ENCODE measurements at regions not wholly inside any gene's neighbourhood (a gene's known extent, or its start where the extent isn't known, plus 50 kb on each side); places are given as distances from the start of the nearest gene placed in this dataset.
"Not testable (repeated sequence)": the region's sequence is repeated elsewhere in the genome, so short reads cannot be mapped to it uniquely, and the experiment has no call there.

GRCh38 chr2:17363846-17364245 is 154.4 kb downstream of the RAD51AP2 start:
- Histone ChIP-seq H3K36me3 (ENCODE audit: control insufficient read depth, insufficient read depth, low read length) (no peaks in the 10 kb centered on the region), H3K9ac (ENCODE audit: low read depth, low read length) (no peak overlapping the region), H3K27me3 (ENCODE audit: control insufficient read depth, insufficient read depth, low read length) (no peaks in the 10 kb centered on the region), H3K4me1 (ENCODE audit: control insufficient read depth, insufficient read depth, low read length) (no peaks in the 10 kb centered on the region), H3K9me3 (ENCODE audit: control insufficient read depth, insufficient read depth, low read length) (no peaks in the 10 kb centered on the region), H3K4me3 (ENCODE audit: low read depth, low read length) (no peak overlapping the region), H3K27ac (ENCODE audit: low read depth, low read length) (no peak overlapping the region)

GRCh38 chr2:17362956-17363355 is 155.3 kb downstream of the RAD51AP2 start:
- H3K27me3 ChIP-seq (ENCODE audit: control insufficient read depth, insufficient read depth, low read length): no peaks in the 10 kb centered on the region
- no peak overlapping the region for H3K27ac ChIP-seq (ENCODE audit: low read depth, low read length)
- H3K4me1 ChIP-seq (ENCODE audit: control insufficient read depth, insufficient read depth, low read length): no peaks in the 10 kb centered on the region
- H3K4me3 ChIP-seq (ENCODE audit: low read depth, low read length): no peak overlapping the region
- no peak overlapping the region for H3K9ac ChIP-seq (ENCODE audit: low read depth, low read length)
- H3K9me3 ChIP-seq (ENCODE audit: control insufficient read depth, insufficient read depth, low read length): no peaks in the 10 kb centered on the region
- no peaks in the 10 kb centered on the region for H3K36me3 ChIP-seq (ENCODE audit: control insufficient read depth, insufficient read depth, low read length)

- Histone ChIP-seq H3K9me3 (ENCODE audit: control insufficient read depth, insufficient read depth, low read length) (no peaks in the 10 kb centered on the region), H3K9ac (ENCODE audit: low read depth, low read length) (no peak overlapping the region), H3K36me3 (ENCODE audit: control insufficient read depth, insufficient read depth, low read length) (no peaks in the 10 kb centered on the region), H3K27me3 (ENCODE audit: control insufficient read depth, insufficient read depth, low read length) (no peaks in the 10 kb centered on the region), H3K4me1 (ENCODE audit: control insufficient read depth, insufficient read depth, low read length) (no peaks in the 10 kb centered on the region), H3K4me3 (ENCODE audit: low read depth, low read length) (no peak overlapping the region), H3K27ac (ENCODE audit: low read depth, low read length) (no peak overlapping the region)
These were observed 162.5 kb downstream of the RAD51AP2 start for GRCh38 chr2:17355608-17356329.

- no peaks in the 10 kb centered on the region for H3K9me3 ChIP-seq (ENCODE audit: control insufficient read depth, insufficient read depth, low read length)
- H3K4me3 ChIP-seq (ENCODE audit: low read depth, low read length): no peak overlapping the region
- no peaks in the 10 kb centered on the region for H3K27me3 ChIP-seq (ENCODE audit: control insufficient read depth, insufficient read depth, low read length)
- no peak overlapping the region for H3K9ac ChIP-seq (ENCODE audit: low read depth, low read length)
- no peaks in the 10 kb centered on the region for H3K4me1 ChIP-seq (ENCODE audit: control insufficient read depth, insufficient read depth, low read length)
- peak overlapping the region; percentile 25 for H3K27ac ChIP-seq (ENCODE audit: low read depth, low read length)
- no peaks in the 10 kb centered on the region for H3K36me3 ChIP-seq (ENCODE audit: control insufficient read depth, insufficient read depth, low read length)
These were observed 165.0 kb downstream of the RAD51AP2 start for GRCh38 chr2:17353263-17353662.

- H3K4me3 ChIP-seq (ENCODE audit: low read depth, low read length); H3K27me3 ChIP-seq (ENCODE audit: control insufficient read depth, insufficient read depth, low read length); H3K36me3 ChIP-seq (ENCODE audit: control insufficient read depth, insufficient read depth, low read length); H3K27ac ChIP-seq (ENCODE audit: low read depth, low read length); H3K4me1 ChIP-seq (ENCODE audit: control insufficient read depth, insufficient read depth, low read length); H3K9ac ChIP-seq (ENCODE audit: low read depth, low read length); H3K9me3 ChIP-seq (ENCODE audit: control insufficient read depth, insufficient read depth, low read length): not testable (repeated sequence)
These were observed 175.5 kb downstream of the RAD51AP2 start for GRCh38 chr2:17342692-17343091.

GRCh38 chr2:17337507-17337906 is 180.7 kb downstream of the RAD51AP2 start:
- H3K36me3 ChIP-seq (ENCODE audit: control insufficient read depth, insufficient read depth, low read length): no peaks in the 10 kb centered on the region
- no peak overlapping the region for H3K4me3 ChIP-seq (ENCODE audit: low read depth, low read length)
- no peaks in the 10 kb centered on the region for H3K9me3 ChIP-seq (ENCODE audit: control insufficient read depth, insufficient read depth, low read length)
- H3K9ac ChIP-seq (ENCODE audit: low read depth, low read length): no peak overlapping the region
- H3K27me3 ChIP-seq (ENCODE audit: control insufficient read depth, insufficient read depth, low read length): no peaks in the 10 kb centered on the region
- peaks cover 12% of the 10 kb centered on the region; the same call in 1 of the 2 replicates for H3K4me1 ChIP-seq (ENCODE audit: control insufficient read depth, insufficient read depth, low read length)
- H3K27ac ChIP-seq (ENCODE audit: low read depth, low read length): no peak overlapping the region

GRCh38 chr2:17336458-17336857 is 181.8 kb downstream of the RAD51AP2 start:
- H3K27ac ChIP-seq (ENCODE audit: low read depth, low read length): no peak overlapping the region
- H3K36me3 ChIP-seq (ENCODE audit: control insufficient read depth, insufficient read depth, low read length): no peaks in the 10 kb centered on the region
- no peaks in the 10 kb centered on the region for H3K27me3 ChIP-seq (ENCODE audit: control insufficient read depth, insufficient read depth, low read length)
- peaks cover 12% of the 10 kb centered on the region; the same call in 1 of the 2 replicates for H3K4me1 ChIP-seq (ENCODE audit: control insufficient read depth, insufficient read depth, low read length)
- H3K9ac ChIP-seq (ENCODE audit: low read depth, low read length): no peak overlapping the region
- no peaks in the 10 kb centered on the region for H3K9me3 ChIP-seq (ENCODE audit: control insufficient read depth, insufficient read depth, low read length)
- no peak overlapping the region for H3K4me3 ChIP-seq (ENCODE audit: low read depth, low read length)

- Histone ChIP-seq H3K4me3 (ENCODE audit: low read depth, low read length) (no peak overlapping the region), H3K36me3 (ENCODE audit: control insufficient read depth, insufficient read depth, low read length) (no peaks in the 10 kb centered on the region), H3K9ac (ENCODE audit: low read depth, low read length) (no peak overlapping the region), H3K27ac (ENCODE audit: low read depth, low read length) (no peak overlapping the region), H3K9me3 (ENCODE audit: control insufficient read depth, insufficient read depth, low read length) (no peaks in the 10 kb centered on the region), H3K27me3 (ENCODE audit: control insufficient read depth, insufficient read depth, low read length) (no peaks in the 10 kb centered on the region), H3K4me1 (ENCODE audit: control insufficient read depth, insufficient read depth, low read length) (0 out of 2 replicates have a peak, but pooled peaks cover 3% of the 10 kb centered on the region)
These were observed 183.9 kb downstream of the RAD51AP2 start for GRCh38 chr2:17334300-17334699.

- H3K27me3 ChIP-seq (ENCODE audit: control insufficient read depth, insufficient read depth, low read length): no peaks in the 10 kb centered on the region
- H3K36me3 ChIP-seq (ENCODE audit: control insufficient read depth, insufficient read depth, low read length): no peaks in the 10 kb centered on the region
- no peak overlapping the region for H3K4me3 ChIP-seq (ENCODE audit: low read depth, low read length)
- H3K9ac ChIP-seq (ENCODE audit: low read depth, low read length): no peak overlapping the region
- no peak overlapping the region for H3K27ac ChIP-seq (ENCODE audit: low read depth, low read length)
- H3K9me3 ChIP-seq (ENCODE audit: control insufficient read depth, insufficient read depth, low read length): no peaks in the 10 kb centered on the region
- 0 out of 2 replicates have a peak, but pooled peaks cover 3% of the 10 kb centered on the region for H3K4me1 ChIP-seq (ENCODE audit: control insufficient read depth, insufficient read depth, low read length)
These were observed 186.6 kb downstream of the RAD51AP2 start for GRCh38 chr2:17331636-17332035.

GRCh38 chr2:17328161-17328560 is 190.1 kb downstream of the RAD51AP2 start:
- Histone ChIP-seq H3K36me3 (ENCODE audit: control insufficient read depth, insufficient read depth, low read length) (no peaks in the 10 kb centered on the region), H3K4me1 (ENCODE audit: control insufficient read depth, insufficient read depth, low read length) (no peaks in the 10 kb centered on the region), H3K9ac (ENCODE audit: low read depth, low read length) (no peak overlapping the region), H3K27me3 (ENCODE audit: control insufficient read depth, insufficient read depth, low read length) (no peaks in the 10 kb centered on the region), H3K27ac (ENCODE audit: low read depth, low read length) (no peak overlapping the region), H3K9me3 (ENCODE audit: control insufficient read depth, insufficient read depth, low read length) (no peaks in the 10 kb centered on the region), H3K4me3 (ENCODE audit: low read depth, low read length) (no peak overlapping the region)

GRCh38 chr2:17327649-17328048 is 190.6 kb downstream of the RAD51AP2 start:
- Histone ChIP-seq H3K27ac (ENCODE audit: low read depth, low read length) (no peak overlapping the region), H3K4me3 (ENCODE audit: low read depth, low read length) (no peak overlapping the region), H3K36me3 (ENCODE audit: control insufficient read depth, insufficient read depth, low read length) (no peaks in the 10 kb centered on the region), H3K9ac (ENCODE audit: low read depth, low read length) (no peak overlapping the region), H3K27me3 (ENCODE audit: control insufficient read depth, insufficient read depth, low read length) (no peaks in the 10 kb centered on the region), H3K4me1 (ENCODE audit: control insufficient read depth, insufficient read depth, low read length) (no peaks in the 10 kb centered on the region), H3K9me3 (ENCODE audit: control insufficient read depth, insufficient read depth, low read length) (no peaks in the 10 kb centered on the region)

All from HUES48 (cell line).